HCT116 (cell line): ENCODE measurements at regions not wholly inside any gene's neighbourhood (a gene's known extent, or its start where the extent isn't known, plus 50 kb on each side); places are given as distances from the start of the nearest gene placed in this dataset.

Source experiments
- ATAC-seq: fragments of 200-7000 bp; cut with Tn5 transposase; 2 replicates; pipeline ENCODE4 v1.9.1; 2020; ENCODE audit warnings: mild to moderate bottlenecking, moderate library complexity
- BruUV-seq: library from RNA; stranded (reverse); fragments of 400-500 nt; replicated peaks from 2 replicates; lab custom pipeline; 2021; lab: Mats Ljungman, UMichigan
- CTCF ChIA-PET: fragments of 300-600 bp; sonication (Branson Sonifier 250); formaldehyde crosslinking; loops from one replicate; lab custom pipeline; 2021; ENCODE audit warnings: antibody characterized with exemption; lab: Charles Lee
- POLR2A ChIA-PET: fragments of 300-600, 350-600 bp; sonication (Branson Sonifier 250); formaldehyde crosslinking; loops from one replicate; lab custom pipeline; 2021; ENCODE audit warnings: antibody characterized with exemption; lab: Charles Lee
- RAD21 ChIA-PET, 2 experiments: fragments of 300-600 bp; sonication (Branson Sonifier 250); formaldehyde crosslinking; loops; one replicate each; lab custom pipeline; 2023; ENCODE audit warnings: low total read pairs in 2 of 2; ENCODE audit not compliant: uncharacterized antibody in 2 of 2, unreplicated experiment in 2 of 2, low non-redundant PET in 1 of 2; lab: Charles Lee
- DNase-seq: peaks from one replicate; pipeline ENCODE4 v3.0.0-alpha.2; 2010; ENCODE audit warnings: low read depth, low spot score
- H2AFZ ChIP-seq: fragments of 200-600 bp; shearing (Covaris generic), sonication (generic); 2 replicates; pipeline ENCODE4 v1.6.1; 2017; ENCODE audit warnings: low read depth, mixed run types, mixed read lengths, antibody characterized with exemption, low read length; ENCODE audit not compliant: poor library complexity, severe bottlenecking
- H3K27ac ChIP-seq: 2 replicates; pipeline ENCODE4 v1.5.1; 2012; ENCODE audit warnings: low read depth, low read length
- H3K27me3 ChIP-seq: fragments of 200-600 bp; sonication (generic); 2 replicates; pipeline ENCODE4 v1.6.1; 2016; ENCODE audit warnings: mixed run types, low read length, mixed read lengths; ENCODE audit not compliant: insufficient read depth
- H3K36me3 ChIP-seq, 2 experiments: fragments of 200-500 bp in 1 of 2; fragments of 200-600 bp in 1 of 2; sonication (Bioruptor generic) in 1 of 2; sonication (generic) in 1 of 2; 2 replicates each; pipeline versions ENCODE4 v1.5.1 to v1.6.1; 2014 to 2016; ENCODE audit warnings: low read length in 2 of 2, inconsistent platforms in 1 of 2, mixed read lengths in 1 of 2, mixed run types in 1 of 2; ENCODE audit not compliant: insufficient read depth in 2 of 2, control insufficient read depth in 1 of 2
- H3K4me1 ChIP-seq, 2 experiments: fragments of 200-600 bp in 1 of 2; sonication (generic) in 1 of 2; 2 replicates each; pipeline versions ENCODE4 v1.5.1 to v1.6.1; 2012 to 2017; ENCODE audit warnings: low read length in 2 of 2, inconsistent platforms in 1 of 2, mild to moderate bottlenecking in 1 of 2, mixed read lengths in 1 of 2, mixed run types in 1 of 2, moderate library complexity in 1 of 2; ENCODE audit not compliant: insufficient read depth in 2 of 2, control insufficient read depth in 1 of 2
- H3K4me2 ChIP-seq: fragments of 200-600 bp; sonication (generic); 2 replicates; pipeline ENCODE4 v1.6.1; 2017; ENCODE audit warnings: mixed run types, low read length, mixed read lengths
- H3K4me3 ChIP-seq, 2 experiments: fragments of 200-600 bp in 1 of 2; sonication (generic) in 1 of 2; replicated peaks in 1 of 2; 2 replicates each; pipeline ENCODE4 v1.5.1; 2011 to 2016; ENCODE audit warnings: low read length in 2 of 2, control low read depth in 1 of 2, low read depth in 1 of 2, mild to moderate bottlenecking in 1 of 2, mixed read lengths in 1 of 2, mixed run types in 1 of 2
- H3K79me2 ChIP-seq: fragments of 200-600 bp; sonication (generic); 2 replicates; pipeline ENCODE4 v1.6.1; 2017; ENCODE audit warnings: mild to moderate bottlenecking, mixed run types, low read length, moderate library complexity, mixed read lengths; ENCODE audit not compliant: insufficient read depth
- H3K9ac ChIP-seq: fragments of 200-600 bp; sonication (generic); 2 replicates; pipeline ENCODE4 v1.6.1; 2016; ENCODE audit warnings: low read length, mixed read lengths
- H3K9me2 ChIP-seq: fragments of 200-600 bp; sonication (generic), shearing (Covaris generic); 2 replicates; pipeline ENCODE4 v1.6.1; 2017; ENCODE audit warnings: mixed run types, mild to moderate bottlenecking, moderate library complexity; ENCODE audit not compliant: insufficient read depth
- H3K9me3 ChIP-seq, 2 experiments: fragments of 200-500 bp in 1 of 2; fragments of 200-600 bp in 1 of 2; sonication (Bioruptor generic) in 1 of 2; sonication (generic) in 1 of 2; 2 replicates each; pipeline ENCODE4 v1.6.1; 2014 to 2017; ENCODE audit warnings: low read length in 2 of 2, mixed read lengths in 2 of 2, inconsistent platforms in 1 of 2, low read depth in 1 of 2, mild to moderate bottlenecking in 1 of 2, mixed run types in 1 of 2, moderate library complexity in 1 of 2; ENCODE audit not compliant: control insufficient read depth in 1 of 2, insufficient read depth in 1 of 2
- H4K20me1 ChIP-seq: fragments of 200-600 bp; sonication (generic), shearing (Covaris generic); 2 replicates; pipeline ENCODE4 v1.6.1; 2017; ENCODE audit warnings: mixed run types, mild to moderate bottlenecking, moderate library complexity; ENCODE audit not compliant: insufficient read depth
- EGR1 ChIP-seq: IDR thresholded peaks from 2 replicates; pipeline ENCODE4 v1.6.1; 2012; ENCODE audit warnings: low read depth
- ELF1 ChIP-seq: IDR thresholded peaks from 2 replicates; pipeline ENCODE4 v1.6.1; 2012; ENCODE audit warnings: low read depth, borderline replicate concordance
- EZH2 ChIP-seq: fragments of 200-600 bp; sonication (generic); IDR thresholded peaks from 2 replicates; pipeline ENCODE4 v1.6.1; 2017; ENCODE audit warnings: antibody characterized with exemption, mixed run types
- EZH2phosphoT487 ChIP-seq: fragments of 200-600 bp; IDR thresholded peaks from 2 replicates; pipeline ENCODE4 v1.6.1; 2018; ENCODE audit warnings: antibody characterized with exemption, borderline replicate concordance
- MAX ChIP-seq: IDR thresholded peaks from 2 replicates; pipeline ENCODE4 v1.6.1; 2012
- REST ChIP-seq: IDR thresholded peaks from 2 replicates; pipeline ENCODE4 v1.6.1; 2012; ENCODE audit warnings: low read depth
- SP1 ChIP-seq: IDR thresholded peaks from 2 replicates; pipeline ENCODE4 v1.6.1; 2012; ENCODE audit warnings: low read depth
- ZNF274 ChIP-seq: fragments of 200-500 bp; sonication (Bioruptor generic); IDR thresholded peaks from 2 replicates; pipeline ENCODE4 v1.6.1; 2014; ENCODE audit warnings: mild to moderate bottlenecking, low read depth, low read length, inconsistent platforms
- intact Hi-C: fragments of 100-400 bp; cut with micrococcal nuclease; formaldehyde crosslinking; loops from 2 replicates; pipeline ENCODE4 v1.10.0; 2022
- TF ChIP-seq, protein P1 (sequence below): IDR thresholded peaks from 2 replicates; pipeline ENCODE4 v1.6.1; 2011; ENCODE audit warnings: mild to moderate bottlenecking, low read length, moderate library complexity; ENCODE audit not compliant: insufficient replicate concordance; ENCODE audit errors: extremely low read depth

GRCh38 chr11:86177302-86177701, 67.3 kb upstream of the EED start:
- Histone ChIP-seq H3K27ac (no peak overlapping the region), H3K9me3 (no peaks in the 10 kb centered on the region), H3K4me1 (peaks cover 0 to 10% of the 10 kb centered on the region in 2 experiments; a peak in 1 of 4 replicates), H4K20me1 (no peaks in the 10 kb centered on the region), H3K4me3 (no peak overlapping the region), H3K4me2 (no peak overlapping the region), H3K36me3 (no peaks in the 10 kb centered on the region), H3K79me2 (no peaks in the 10 kb centered on the region), H2AFZ (no peak overlapping the region), H3K9ac (no peak overlapping the region), H3K27me3 (no peaks in the 10 kb centered on the region), H3K9me2 (no peaks in the 10 kb centered on the region)
- ChIA-PET CTCF (interaction anchor here (0.7 kb wide), 1 partner anchor 503 kb away, joined by 7 read pairs; no protein-coding TSS in a partner anchor), POLR2A (no interaction called here), RAD21 (no interaction called here)
- TF ChIP-seq EGR1 (no peak), ELF1 (no peak), MAX (no peak), SP1 (no peak), EZH2 (no peak), REST (no peak), EZH2phosphoT487 (no peak), ZNF274 (no peak)
- TF ChIP-seq, protein P1, sequence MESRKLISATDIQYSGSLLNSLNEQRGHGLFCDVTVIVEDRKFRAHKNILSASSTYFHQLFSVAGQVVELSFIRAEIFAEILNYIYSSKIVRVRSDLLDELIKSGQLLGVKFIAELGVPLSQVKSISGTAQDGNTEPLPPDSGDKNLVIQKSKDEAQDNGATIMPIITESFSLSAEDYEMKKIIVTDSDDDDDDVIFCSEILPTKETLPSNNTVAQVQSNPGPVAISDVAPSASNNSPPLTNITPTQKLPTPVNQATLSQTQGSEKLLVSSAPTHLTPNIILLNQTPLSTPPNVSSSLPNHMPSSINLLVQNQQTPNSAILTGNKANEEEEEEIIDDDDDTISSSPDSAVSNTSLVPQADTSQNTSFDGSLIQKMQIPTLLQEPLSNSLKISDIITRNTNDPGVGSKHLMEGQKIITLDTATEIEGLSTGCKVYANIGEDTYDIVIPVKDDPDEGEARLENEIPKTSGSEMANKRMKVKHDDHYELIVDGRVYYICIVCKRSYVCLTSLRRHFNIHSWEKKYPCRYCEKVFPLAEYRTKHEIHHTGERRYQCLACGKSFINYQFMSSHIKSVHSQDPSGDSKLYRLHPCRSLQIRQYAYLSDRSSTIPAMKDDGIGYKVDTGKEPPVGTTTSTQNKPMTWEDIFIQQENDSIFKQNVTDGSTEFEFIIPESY, result no peak
- intact Hi-C loops, result no loop called here
- BruUV-seq, result no TSS peak
- ATAC-seq, result no peak
- no peak for DNase-seq
